ENCODE measurements at regions not wholly inside any gene's neighbourhood (a gene's known extent, or its start where the extent isn't known, plus 50 kb on each side); places are given as distances from the start of the nearest gene placed in this dataset.

DNA sequence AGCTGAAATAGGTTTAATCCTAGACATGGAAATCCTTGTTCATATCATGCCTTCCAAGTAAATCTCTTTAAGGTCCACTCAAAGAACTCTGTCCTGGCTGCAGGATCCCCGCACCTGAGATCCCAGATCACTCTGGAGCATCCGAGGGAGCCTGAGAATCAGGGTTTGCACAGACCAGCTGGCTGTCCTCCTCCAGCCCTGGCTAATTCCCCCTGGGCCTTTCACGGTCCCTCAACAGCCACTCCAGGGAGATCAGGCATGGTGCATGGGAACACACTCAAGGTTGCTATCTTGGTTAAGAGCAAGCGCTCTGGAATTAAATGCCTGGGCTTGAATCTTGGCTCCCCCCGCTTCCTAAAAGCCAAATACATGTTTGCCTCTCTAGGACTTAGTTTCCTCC, 130.8 kb downstream of the IRS2 start:
- POLR2A ChIA-PET (ENCODE audit: unreplicated experiment) = interaction anchor here (0.7 kb wide), 1 partner anchor 28 kb away, joined by 4 read pairs; no protein-coding TSS in a partner anchor
- H3K14ac ChIP-seq (replicated peaks; ENCODE audit: low read depth, low read length) = no peak overlapping the region

More for the DNA sequence above, 130.8 kb downstream of the IRS2 start:
- no peak overlapping the region for H2BK15ac ChIP-seq (ENCODE audit: low read depth, low read length)
- no peak overlapping the region for H4K5ac ChIP-seq (ENCODE audit: low read depth, low read length)
- 73% methylated on average over 2 of the region's 5 CpGs; no CpG with 5 or more reads in 1 of the 2 experiments for WGBS, 2 experiments (ENCODE audit: extremely low coverage in 2 of 2, insufficient read length in 1 of 2)
- dilution Hi-C loops (cut with HindIII; ENCODE audit: low sequenced_read_pairs, unreplicated experiment) (no loop called here), in situ Hi-C loops (cut with MboI; ENCODE audit: low sequenced_read_pairs) (no loop called here), intact Hi-C loops (cut with micrococcal nuclease) (no loop called here)
- no peaks in the 10 kb centered on the region for H3K9me3 ChIP-seq (ENCODE audit: control insufficient read depth, insufficient read depth, low read length)
- H3K18ac ChIP-seq (ENCODE audit: low read depth, low read length) = no peak overlapping the region
- no TSS peak for BruUV-seq (replicated peaks)
- no peak overlapping the region for H3K4me2 ChIP-seq (ENCODE audit: low read depth, low read length)
- H2BK5ac ChIP-seq (ENCODE audit: low read depth, low read length, poor library complexity, severe bottlenecking) = no peak overlapping the region
- peaks cover 4% of the 10 kb centered on the region; the same call in 1 of the 2 replicates for H3K9me1 ChIP-seq (ENCODE audit: insufficient read depth, low read length)
- H3K27ac ChIP-seq (ENCODE audit: insufficient read depth, low read length) = no peak overlapping the region
- no peak for DNase-seq
- H3K4me1 ChIP-seq (ENCODE audit: control insufficient read depth, insufficient read depth, low read length) = no peaks in the 10 kb centered on the region
- H3K4ac ChIP-seq (ENCODE audit: low read depth, low read length) = no peak overlapping the region
- H3K36me3 ChIP-seq (ENCODE audit: control insufficient read depth, insufficient read depth, low read length) = no peaks in the 10 kb centered on the region
- no peaks in the 10 kb centered on the region for H3K79me1 ChIP-seq (ENCODE audit: low read depth in 1 of 2, low read length in 2 of 2)
- CTCF ChIA-PET = no interaction called here
- H3K4me3 ChIP-seq (ENCODE audit: insufficient read depth, low read depth, low read length) = no peak overlapping the region
- H3K27me3 ChIP-seq (ENCODE audit: control insufficient read depth, insufficient read depth, low read length) = peaks cover 6% of the 10 kb centered on the region
- H2BK20ac ChIP-seq (ENCODE audit: low read depth, low read length) = no peak overlapping the region
- H4K20me1 ChIP-seq (ENCODE audit: insufficient read depth, low read length) = no peaks in the 10 kb centered on the region
- no peak overlapping the region for H2AK9ac ChIP-seq (replicated peaks; ENCODE audit: low read depth, low read length, poor library complexity)
- H3K23ac ChIP-seq (ENCODE audit: low read depth, low read length) = no peak overlapping the region
- no peak overlapping the region for H2BK120ac ChIP-seq (ENCODE audit: low read depth, low read length)
- TF ChIP-seq FOS (IDR thresholded peaks at IDR 0.05; ENCODE audit: low read depth, low read length) (no peak), MXI1 (IDR thresholded peaks at IDR 0.05; ENCODE audit: borderline replicate concordance, low read depth, low read length) (no peak), MAZ (IDR thresholded peaks at IDR 0.05; ENCODE audit: borderline replicate concordance, low read depth, low read length) (no peak), CEBPB (IDR thresholded peaks at IDR 0.05; ENCODE audit: low read depth, low read length) (no peak), RCOR1 (IDR thresholded peaks at IDR 0.05; ENCODE audit: insufficient replicate concordance, low read length) (no peak), RFX5 (IDR thresholded peaks at IDR 0.05; ENCODE audit: low read depth, low read length) (no peak), RAD21 (IDR thresholded peaks at IDR 0.05; ENCODE audit: low read length) (no peak), POLR2A (IDR thresholded peaks at IDR 0.05; ENCODE audit: low read depth, low read length) (no peak)
- TF ChIP-seq, protein P1, sequence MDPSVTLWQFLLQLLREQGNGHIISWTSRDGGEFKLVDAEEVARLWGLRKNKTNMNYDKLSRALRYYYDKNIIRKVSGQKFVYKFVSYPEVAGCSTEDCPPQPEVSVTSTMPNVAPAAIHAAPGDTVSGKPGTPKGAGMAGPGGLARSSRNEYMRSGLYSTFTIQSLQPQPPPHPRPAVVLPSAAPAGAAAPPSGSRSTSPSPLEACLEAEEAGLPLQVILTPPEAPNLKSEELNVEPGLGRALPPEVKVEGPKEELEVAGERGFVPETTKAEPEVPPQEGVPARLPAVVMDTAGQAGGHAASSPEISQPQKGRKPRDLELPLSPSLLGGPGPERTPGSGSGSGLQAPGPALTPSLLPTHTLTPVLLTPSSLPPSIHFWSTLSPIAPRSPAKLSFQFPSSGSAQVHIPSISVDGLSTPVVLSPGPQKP (IDR thresholded peaks at IDR 0.05; ENCODE audit: borderline replicate concordance, low read depth, low read length) = no peak
- TF ChIP-seq, protein P2, sequence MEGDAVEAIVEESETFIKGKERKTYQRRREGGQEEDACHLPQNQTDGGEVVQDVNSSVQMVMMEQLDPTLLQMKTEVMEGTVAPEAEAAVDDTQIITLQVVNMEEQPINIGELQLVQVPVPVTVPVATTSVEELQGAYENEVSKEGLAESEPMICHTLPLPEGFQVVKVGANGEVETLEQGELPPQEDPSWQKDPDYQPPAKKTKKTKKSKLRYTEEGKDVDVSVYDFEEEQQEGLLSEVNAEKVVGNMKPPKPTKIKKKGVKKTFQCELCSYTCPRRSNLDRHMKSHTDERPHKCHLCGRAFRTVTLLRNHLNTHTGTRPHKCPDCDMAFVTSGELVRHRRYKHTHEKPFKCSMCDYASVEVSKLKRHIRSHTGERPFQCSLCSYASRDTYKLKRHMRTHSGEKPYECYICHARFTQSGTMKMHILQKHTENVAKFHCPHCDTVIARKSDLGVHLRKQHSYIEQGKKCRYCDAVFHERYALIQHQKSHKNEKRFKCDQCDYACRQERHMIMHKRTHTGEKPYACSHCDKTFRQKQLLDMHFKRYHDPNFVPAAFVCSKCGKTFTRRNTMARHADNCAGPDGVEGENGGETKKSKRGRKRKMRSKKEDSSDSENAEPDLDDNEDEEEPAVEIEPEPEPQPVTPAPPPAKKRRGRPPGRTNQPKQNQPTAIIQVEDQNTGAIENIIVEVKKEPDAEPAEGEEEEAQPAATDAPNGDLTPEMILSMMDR (conservative IDR thresholded peaks at IDR 0.05; ENCODE audit: low read depth, low read length) = no peak
- TF ChIP-seq, protein P3, sequence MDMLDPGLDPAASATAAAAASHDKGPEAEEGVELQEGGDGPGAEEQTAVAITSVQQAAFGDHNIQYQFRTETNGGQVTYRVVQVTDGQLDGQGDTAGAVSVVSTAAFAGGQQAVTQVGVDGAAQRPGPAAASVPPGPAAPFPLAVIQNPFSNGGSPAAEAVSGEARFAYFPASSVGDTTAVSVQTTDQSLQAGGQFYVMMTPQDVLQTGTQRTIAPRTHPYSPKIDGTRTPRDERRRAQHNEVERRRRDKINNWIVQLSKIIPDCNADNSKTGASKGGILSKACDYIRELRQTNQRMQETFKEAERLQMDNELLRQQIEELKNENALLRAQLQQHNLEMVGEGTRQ (IDR thresholded peaks at IDR 0.05; ENCODE audit: low read depth, low read length) = no peak
- no peak overlapping the region for H4K91ac ChIP-seq (ENCODE audit: insufficient read depth, low read depth, low read length)
- H2AK5ac ChIP-seq (ENCODE audit: low read depth, low read length) = no peak overlapping the region
- H3K9ac ChIP-seq (ENCODE audit: low read depth, low read length) = no peak overlapping the region
- no peak for ATAC-seq (ENCODE audit: low read depth)
- no peak overlapping the region for H2AFZ ChIP-seq (replicated peaks; ENCODE audit: low read length, poor library complexity)
- no peak overlapping the region for H3K56ac ChIP-seq (ENCODE audit: extremely low read depth, insufficient read depth, low read length)
- no peak overlapping the region for H4K8ac ChIP-seq (ENCODE audit: low read depth in 2 of 2, low read length in 2 of 2)

All from IMR-90 (cell line).